GM21367 (cell line): ENCODE measurements at regions not wholly inside any gene's neighbourhood (a gene's known extent, or its start where the extent isn't known, plus 50 kb on each side); places are given as distances from the start of the nearest gene placed in this dataset.
"Not testable (repeated sequence)": the region's sequence is repeated elsewhere in the genome, so short reads cannot be mapped to it uniquely, and the experiment has no call there.

Experiments
- ATAC-seq: cut with Tn5 transposase; IDR thresholded peaks from one replicate; pipeline ENCODE4 v1.9.1; 2021; ENCODE audit not compliant: unreplicated experiment

GRCh38 chr3:164003016-164003415 is 1075.3 kb downstream of the SI start:
- not testable (repeated sequence) for ATAC-seq

- no peak for ATAC-seq
Measured at GRCh38 chr3:163983940-163984339, 1094.4 kb downstream of the SI start.

GRCh38 chr3:163971861-163972260 is 1106.4 kb downstream of the SI start:
- ATAC-seq: no peak

GRCh38 chr3:163957072-163957471 is 1121.2 kb downstream of the SI start:
- ATAC-seq: no peak

GRCh38 chr3:163953526-163953925 is 1124.8 kb downstream of the SI start:
- ATAC-seq: no peak

GRCh38 chr3:163952499-163952898 is 1125.8 kb downstream of the SI start:
- no peak for ATAC-seq

GRCh38 chr3:163951397-163951987 is 1126.8 kb downstream of the SI start:
- ATAC-seq: no peak

- ATAC-seq: no peak
Measured at GRCh38 chr3:163946785-163947184, 1131.5 kb downstream of the SI start.

GRCh38 chr3:163943664-163944063 is 1134.6 kb downstream of the SI start:
- ATAC-seq: no peak

GRCh38 chr3:163939926-163940325 is 1138.4 kb downstream of the SI start:
- no peak for ATAC-seq

GRCh38 chr3:163936543-163936942 is 1141.8 kb downstream of the SI start:
- ATAC-seq: no peak

- ATAC-seq: no peak
Measured at GRCh38 chr3:163935411-163935810, 1142.9 kb downstream of the SI start.

GRCh38 chr3:163929069-163929652 is 1149.1 kb downstream of the SI start:
- ATAC-seq: no peak

- ATAC-seq: no peak
Measured at GRCh38 chr3:163927521-163927920, 1150.8 kb downstream of the SI start.

- no peak for ATAC-seq
Measured at GRCh38 chr3:163924600-163924999, 1153.7 kb downstream of the SI start.

- ATAC-seq: no peak
Measured at GRCh38 chr3:163919154-163919553, 1159.1 kb downstream of the SI start.

GRCh38 chr3:163916596-163917560 is 1161.4 kb downstream of the SI start:
- ATAC-seq: no peak

- no peak for ATAC-seq
Measured at GRCh38 chr3:163915280-163915679, 1163.0 kb downstream of the SI start.

GRCh38 chr3:163914567-163914966 is 1163.7 kb downstream of the SI start:
- no peak for ATAC-seq

- no peak for ATAC-seq
Measured at GRCh38 chr3:163891771-163892170, 1186.5 kb downstream of the SI start.

- no peak for ATAC-seq
Measured at GRCh38 chr3:163890661-163891060, 1187.6 kb downstream of the SI start.

GRCh38 chr3:163879172-163879571 is 1199.1 kb downstream of the SI start:
- no peak for ATAC-seq
